ENCODE measurements at regions not wholly inside any gene's neighbourhood (a gene's known extent, or its start where the extent isn't known, plus 50 kb on each side); places are given as distances from the start of the nearest gene placed in this dataset.

DNA sequence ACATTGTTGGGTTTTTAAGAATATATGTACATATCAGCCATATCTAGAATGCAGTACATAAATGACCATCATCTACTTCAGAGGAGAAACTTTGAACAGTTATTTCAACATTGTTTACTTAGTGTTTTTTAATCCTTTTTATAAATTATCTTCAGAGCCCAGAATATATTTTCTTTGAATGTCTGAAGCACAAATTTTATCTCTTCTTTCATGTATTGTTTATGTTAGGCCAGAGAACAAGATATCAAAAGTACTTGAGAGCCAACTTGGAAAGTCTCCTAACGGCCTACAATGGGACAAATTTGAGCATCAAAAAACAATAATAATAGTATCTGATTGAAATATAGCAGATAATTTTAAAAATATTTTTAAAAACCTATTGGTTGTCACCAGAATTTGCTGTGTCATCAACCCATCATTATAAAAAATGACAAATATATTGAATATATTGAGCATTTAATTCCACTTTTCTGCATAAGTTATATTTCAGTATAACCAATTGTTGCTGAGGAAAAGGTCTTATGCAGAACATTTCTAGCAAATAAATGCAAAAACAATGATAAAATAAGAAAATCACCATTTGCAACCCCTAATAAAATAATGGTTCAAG, 67.5 kb upstream of the CCNG1 start:
- TF ChIP-seq, protein P1, sequence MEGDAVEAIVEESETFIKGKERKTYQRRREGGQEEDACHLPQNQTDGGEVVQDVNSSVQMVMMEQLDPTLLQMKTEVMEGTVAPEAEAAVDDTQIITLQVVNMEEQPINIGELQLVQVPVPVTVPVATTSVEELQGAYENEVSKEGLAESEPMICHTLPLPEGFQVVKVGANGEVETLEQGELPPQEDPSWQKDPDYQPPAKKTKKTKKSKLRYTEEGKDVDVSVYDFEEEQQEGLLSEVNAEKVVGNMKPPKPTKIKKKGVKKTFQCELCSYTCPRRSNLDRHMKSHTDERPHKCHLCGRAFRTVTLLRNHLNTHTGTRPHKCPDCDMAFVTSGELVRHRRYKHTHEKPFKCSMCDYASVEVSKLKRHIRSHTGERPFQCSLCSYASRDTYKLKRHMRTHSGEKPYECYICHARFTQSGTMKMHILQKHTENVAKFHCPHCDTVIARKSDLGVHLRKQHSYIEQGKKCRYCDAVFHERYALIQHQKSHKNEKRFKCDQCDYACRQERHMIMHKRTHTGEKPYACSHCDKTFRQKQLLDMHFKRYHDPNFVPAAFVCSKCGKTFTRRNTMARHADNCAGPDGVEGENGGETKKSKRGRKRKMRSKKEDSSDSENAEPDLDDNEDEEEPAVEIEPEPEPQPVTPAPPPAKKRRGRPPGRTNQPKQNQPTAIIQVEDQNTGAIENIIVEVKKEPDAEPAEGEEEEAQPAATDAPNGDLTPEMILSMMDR (IDR thresholded peaks at IDR 0.05), result no peak
- no peak for TF ChIP-seq EZH2 (IDR thresholded peaks at IDR 0.05; ENCODE audit: borderline replicate concordance, insufficient read depth, low read depth, low read length, poor library complexity, severe bottlenecking)

Data from B cell (primary cell).